ENCODE measurements at regions not wholly inside any gene's neighbourhood (a gene's known extent, or its start where the extent isn't known, plus 50 kb on each side); places are given as distances from the start of the nearest gene placed in this dataset.

DNA sequence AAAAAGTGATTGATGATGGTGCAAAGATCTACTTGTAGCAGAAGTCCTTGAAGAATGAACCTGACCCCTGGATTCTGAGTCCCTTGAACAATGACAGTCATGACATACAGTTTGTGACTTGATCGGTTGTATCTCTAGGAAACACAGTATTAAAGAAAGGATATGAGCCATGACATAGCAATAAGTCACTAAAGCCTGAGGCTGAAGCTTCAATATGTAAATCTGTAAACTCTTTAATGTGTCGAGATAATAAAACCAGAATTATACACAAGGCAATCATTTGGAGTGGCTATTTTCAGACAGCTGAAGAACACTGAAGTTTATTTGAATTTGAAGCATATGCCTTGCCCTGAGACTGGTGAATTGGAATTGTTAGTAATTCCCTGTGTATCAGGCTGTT lies 911.5 kb upstream of the RAG2 start:
- H3K4me1 ChIP-seq (ENCODE audit: low read depth): peaks cover under 1% of the 10 kb centered on the region
- no peaks in the 10 kb centered on the region for H3K9me3 ChIP-seq (ENCODE audit: low read depth)
- no peak for TF ChIP-seq CTCF (IDR thresholded peaks at IDR 0.05; ENCODE audit: low read depth, low read length)
- H3K27me3 ChIP-seq: no peaks in the 10 kb centered on the region
- no peak overlapping the region for H3K4me3 ChIP-seq
- DNase-seq (ENCODE audit: low read depth in 1 of 2, low spot score in 1 of 2): no peak
- H3K27ac ChIP-seq: no peak overlapping the region
- H3K36me3 ChIP-seq: no peaks in the 10 kb centered on the region

DNA sequence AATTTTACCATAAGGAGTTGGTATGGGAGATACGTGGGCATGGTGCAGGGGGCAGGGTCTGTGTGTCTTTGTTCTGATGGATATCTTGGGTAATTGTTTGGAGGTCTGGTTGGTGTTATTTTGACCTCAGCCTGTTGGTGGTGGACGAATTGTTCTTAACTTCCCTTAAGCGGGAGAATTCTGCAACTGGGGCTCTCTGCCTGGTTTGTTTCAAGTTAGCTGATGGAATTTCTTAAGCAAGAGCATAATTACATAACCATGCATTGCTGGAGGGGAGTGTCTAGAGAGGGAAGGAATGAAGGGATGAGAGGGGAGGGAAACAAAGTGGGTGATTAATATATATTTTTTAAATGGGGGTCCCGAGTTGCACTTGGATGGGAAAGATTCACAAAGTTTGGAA lies 908.5 kb upstream of the RAG2 start:
- Histone ChIP-seq H3K4me1 (ENCODE audit: low read depth) (peaks cover 5% of the 10 kb centered on the region), H3K27me3 (no peaks in the 10 kb centered on the region), H3K27ac (no peak overlapping the region), H3K36me3 (no peaks in the 10 kb centered on the region), H3K4me3 (no peak overlapping the region), H3K9me3 (ENCODE audit: low read depth) (no peaks in the 10 kb centered on the region)
- DNase-seq (ENCODE audit: low read depth in 1 of 2, low spot score in 1 of 2): peak in 1 of 2 donors; percentile 60
- TF ChIP-seq CTCF (IDR thresholded peaks at IDR 0.05; ENCODE audit: low read depth, low read length): no peak

- DNase-seq (ENCODE audit: low read depth in 1 of 2, low spot score in 1 of 2): no peak
- Histone ChIP-seq H3K36me3 (no peaks in the 10 kb centered on the region), H3K27ac (no peak overlapping the region), H3K4me1 (ENCODE audit: low read depth) (peaks cover 5% of the 10 kb centered on the region), H3K4me3 (no peak overlapping the region), H3K27me3 (no peaks in the 10 kb centered on the region), H3K9me3 (ENCODE audit: low read depth) (no peaks in the 10 kb centered on the region)
- no peak for TF ChIP-seq CTCF (IDR thresholded peaks at IDR 0.05; ENCODE audit: low read depth, low read length)
These were observed 907.4 kb upstream of the RAG2 start for GRCh38 chr11:37505406-37505805.

GRCh38 chr11:37504921-37505320 lies 906.9 kb upstream of the RAG2 start:
- no peak overlapping the region for H3K4me3 ChIP-seq
- DNase-seq (ENCODE audit: low read depth in 1 of 2, low spot score in 1 of 2): peak in 1 of 2 donors; percentile 72
- no peaks in the 10 kb centered on the region for H3K27me3 ChIP-seq
- no peak for TF ChIP-seq CTCF (IDR thresholded peaks at IDR 0.05; ENCODE audit: low read depth, low read length)
- H3K4me1 ChIP-seq (ENCODE audit: low read depth): peaks cover 5% of the 10 kb centered on the region
- H3K36me3 ChIP-seq: no peaks in the 10 kb centered on the region
- no peaks in the 10 kb centered on the region for H3K9me3 ChIP-seq (ENCODE audit: low read depth)
- H3K27ac ChIP-seq: no peak overlapping the region

GRCh38 chr11:37504060-37504611 lies 906.1 kb upstream of the RAG2 start:
- H3K36me3 ChIP-seq: no peaks in the 10 kb centered on the region
- peaks cover 5% of the 10 kb centered on the region for H3K4me1 ChIP-seq (ENCODE audit: low read depth)
- no peaks in the 10 kb centered on the region for H3K27me3 ChIP-seq
- peak in 1 of 2 donors; percentile 78 for DNase-seq (ENCODE audit: low read depth in 1 of 2, low spot score in 1 of 2)
- no peak overlapping the region for H3K4me3 ChIP-seq
- TF ChIP-seq CTCF (IDR thresholded peaks at IDR 0.05; ENCODE audit: low read depth, low read length): no peak
- no peaks in the 10 kb centered on the region for H3K9me3 ChIP-seq (ENCODE audit: low read depth)
- H3K27ac ChIP-seq: no peak overlapping the region
